GM21529 (cell line): ENCODE measurements at regions not wholly inside any gene's neighbourhood (a gene's known extent, or its start where the extent isn't known, plus 50 kb on each side); places are given as distances from the start of the nearest gene placed in this dataset.

Experiments
- ATAC-seq: cut with Tn5 transposase; IDR thresholded peaks from one replicate; pipeline ENCODE4 v1.9.1; 2021; ENCODE audit not compliant: unreplicated experiment

- no peak for ATAC-seq
Observed at GRCh38 chr1:101664726-101665125, 332.0 kb downstream of the OLFM3 start.

GRCh38 chr1:101667761-101668160 lies 329.0 kb downstream of the OLFM3 start:
- no peak for ATAC-seq

GRCh38 chr1:101683136-101683535 lies 313.6 kb downstream of the OLFM3 start:
- no peak for ATAC-seq

- no peak for ATAC-seq
Observed at GRCh38 chr1:101683561-101683960, 313.2 kb downstream of the OLFM3 start.

GRCh38 chr1:101697072-101697471 lies 299.7 kb downstream of the OLFM3 start:
- ATAC-seq, result no peak

- no peak for ATAC-seq
Observed at GRCh38 chr1:101698681-101699080, 298.0 kb downstream of the OLFM3 start.

- ATAC-seq, result no peak
Observed at GRCh38 chr1:101704895-101705294, 291.8 kb downstream of the OLFM3 start.

GRCh38 chr1:101706366-101706765 lies 290.4 kb downstream of the OLFM3 start:
- no peak for ATAC-seq

GRCh38 chr1:101709721-101710120 lies 287.0 kb downstream of the OLFM3 start:
- ATAC-seq, result no peak

GRCh38 chr1:101713760-101714159 lies 283.0 kb downstream of the OLFM3 start:
- ATAC-seq, result no peak

- peak; percentile 69 for ATAC-seq
Observed at GRCh38 chr1:101723415-101723814, 273.3 kb downstream of the OLFM3 start.

- peak; percentile 47 for ATAC-seq
Observed at GRCh38 chr1:101728029-101728428, 268.7 kb downstream of the OLFM3 start.

GRCh38 chr1:101730559-101730958 lies 266.2 kb downstream of the OLFM3 start:
- ATAC-seq, result no peak

GRCh38 chr1:101732261-101732660 lies 264.5 kb downstream of the OLFM3 start:
- ATAC-seq, result peak; percentile 82

GRCh38 chr1:101733340-101733739 lies 263.4 kb downstream of the OLFM3 start:
- ATAC-seq, result no peak

- ATAC-seq, result no peak
Observed at GRCh38 chr1:101738475-101738874, 258.3 kb downstream of the OLFM3 start.

GRCh38 chr1:101739146-101739545 lies 257.6 kb downstream of the OLFM3 start:
- ATAC-seq, result no peak

GRCh38 chr1:101739826-101740330 lies 256.8 kb downstream of the OLFM3 start:
- no peak for ATAC-seq

GRCh38 chr1:101741910-101742309 lies 254.8 kb downstream of the OLFM3 start:
- no peak for ATAC-seq

- no peak for ATAC-seq
Observed at GRCh38 chr1:101742509-101742908, 254.2 kb downstream of the OLFM3 start.

GRCh38 chr1:101745551-101746270 lies 251.0 kb downstream of the OLFM3 start:
- ATAC-seq, result no peak

GRCh38 chr1:101748077-101748476 lies 248.6 kb downstream of the OLFM3 start:
- ATAC-seq, result no peak
